IMR-90 (cell line): ENCODE measurements at regions not wholly inside any gene's neighbourhood (a gene's known extent, or its start where the extent isn't known, plus 50 kb on each side); places are given as distances from the start of the nearest gene placed in this dataset.

Experiments used
- ATAC-seq: fragments of 200-7000 bp; cut with Tn5 transposase; 2 replicates; pipeline ENCODE4 v1.9.1; 2020; ENCODE audit warnings: low read depth, mild to moderate bottlenecking, moderate library complexity
- BruUV-seq: library from RNA; stranded (reverse); fragments of 400-500 nt; replicated peaks from 2 replicates; lab custom pipeline; 2021; lab: Mats Ljungman, UMichigan
- CTCF ChIA-PET: fragments of 300-600 bp; formaldehyde crosslinking; extraction: SDS; loops from one replicate; lab custom pipeline; 2021; ENCODE audit warnings: antibody characterized with exemption; lab: Yijun Ruan, JAX
- POLR2A ChIA-PET: fragments of 300-600 bp; sonication (Branson Sonifier 250); formaldehyde crosslinking; loops from one replicate; lab custom pipeline; 2022; ENCODE audit warnings: antibody characterized with exemption; ENCODE audit not compliant: unreplicated experiment; lab: Charles Lee
- DNase-seq: peaks from one replicate; pipeline ENCODE4 v3.0.0; 2013
- H2AFZ ChIP-seq: replicated peaks from 2 replicates; pipeline ENCODE3; 2013; ENCODE audit warnings: low read length, mild to moderate bottlenecking; ENCODE audit not compliant: poor library complexity
- H2AK5ac ChIP-seq: 2 replicates; pipeline ENCODE4 v1.6.1; 2013; ENCODE audit warnings: low read depth, low read length, inconsistent platforms
- H2AK9ac ChIP-seq: replicated peaks from 2 replicates; pipeline ENCODE3; 2013; ENCODE audit warnings: mild to moderate bottlenecking, low read depth, low read length, moderate library complexity; ENCODE audit not compliant: poor library complexity
- H2BK120ac ChIP-seq: 2 replicates; pipeline ENCODE4 v1.6.1; 2013; ENCODE audit warnings: low read depth, low read length, inconsistent platforms
- H2BK15ac ChIP-seq: 3 replicates; pipeline ENCODE4 v1.6.1; 2013; ENCODE audit warnings: low read depth, low read length, inconsistent platforms
- H2BK20ac ChIP-seq: 2 replicates; pipeline ENCODE4 v1.6.1; 2013; ENCODE audit warnings: low read depth, mild to moderate bottlenecking, inconsistent platforms, low read length, moderate library complexity
- H2BK5ac ChIP-seq: 2 replicates; pipeline ENCODE4 v1.6.1; 2013; ENCODE audit warnings: mild to moderate bottlenecking, low read depth, low read length, inconsistent platforms; ENCODE audit not compliant: poor library complexity, severe bottlenecking
- H3K14ac ChIP-seq: replicated peaks from 2 replicates; pipeline ENCODE4 v1.6.1; 2013; ENCODE audit warnings: low read depth, low read length, inconsistent platforms
- H3K18ac ChIP-seq: 2 replicates; pipeline ENCODE4 v1.6.1; 2013; ENCODE audit warnings: low read depth, low read length, control low read depth
- H3K23ac ChIP-seq: 2 replicates; pipeline ENCODE4 v1.6.1; 2013; ENCODE audit warnings: low read depth, low read length, inconsistent platforms
- H3K27ac ChIP-seq: 2 replicates; pipeline ENCODE4 v1.5.1; 2013; ENCODE audit warnings: mild to moderate bottlenecking, control low read depth, low read length; ENCODE audit not compliant: insufficient read depth
- H3K27me3 ChIP-seq: 2 replicates; pipeline ENCODE4 v1.6.1; 2013; ENCODE audit warnings: low read length; ENCODE audit not compliant: control insufficient read depth, insufficient read depth
- H3K36me3 ChIP-seq: 2 replicates; pipeline ENCODE4 v1.6.1; 2013; ENCODE audit warnings: low read length, mixed read lengths; ENCODE audit not compliant: control insufficient read depth, insufficient read depth
- H3K4ac ChIP-seq: 2 replicates; pipeline ENCODE4 v1.6.1; 2013; ENCODE audit warnings: low read depth, low read length, inconsistent platforms
- H3K4me1 ChIP-seq: 2 replicates; pipeline ENCODE4 v1.6.1; 2013; ENCODE audit warnings: low read length, mixed read lengths; ENCODE audit not compliant: control insufficient read depth, insufficient read depth
- H3K4me2 ChIP-seq: 2 replicates; pipeline ENCODE4 v1.6.1; 2013; ENCODE audit warnings: low read depth, mild to moderate bottlenecking, control low read depth, low read length, moderate library complexity
- H3K4me3 ChIP-seq: 2 replicates; pipeline ENCODE4 v1.5.1; 2013; ENCODE audit warnings: low read depth, mild to moderate bottlenecking, control low read depth, low read length, moderate library complexity; ENCODE audit not compliant: insufficient read depth
- H3K56ac ChIP-seq: 2 replicates; pipeline ENCODE4 v1.6.1; 2013; ENCODE audit warnings: low read length, inconsistent platforms; ENCODE audit not compliant: insufficient read depth; ENCODE audit errors: extremely low read depth
- H3K79me1 ChIP-seq, 2 experiments: 2 replicates each; pipeline ENCODE4 v1.6.1; 2013; ENCODE audit warnings: low read length in 2 of 2, inconsistent platforms in 1 of 2, low read depth in 1 of 2
- H3K9ac ChIP-seq: 2 replicates; pipeline ENCODE4 v1.6.1; 2013; ENCODE audit warnings: low read depth, low read length, control low read depth
- H3K9me1 ChIP-seq: 2 replicates; pipeline ENCODE4 v1.6.1; 2013; ENCODE audit warnings: low read length, inconsistent platforms; ENCODE audit not compliant: insufficient read depth
- H3K9me3 ChIP-seq: 2 replicates; pipeline ENCODE4 v1.6.1; 2013; ENCODE audit warnings: low read length; ENCODE audit not compliant: control insufficient read depth, insufficient read depth
- H4K20me1 ChIP-seq: 2 replicates; pipeline ENCODE4 v1.6.1; 2013; ENCODE audit warnings: low read length, inconsistent platforms; ENCODE audit not compliant: insufficient read depth
- H4K5ac ChIP-seq: 2 replicates; pipeline ENCODE4 v1.6.1; 2013; ENCODE audit warnings: mild to moderate bottlenecking, low read depth, low read length, control low read depth
- H4K8ac ChIP-seq, 2 experiments: 2 replicates each; pipeline ENCODE4 v1.6.1; 2013; ENCODE audit warnings: low read depth in 2 of 2, low read length in 2 of 2, control low read depth in 1 of 2, inconsistent platforms in 1 of 2
- H4K91ac ChIP-seq: 2 replicates; pipeline ENCODE4 v1.6.1; 2013; ENCODE audit warnings: low read depth, low read length, inconsistent platforms; ENCODE audit not compliant: insufficient read depth
- FOS ChIP-seq: fragments of 150-350 bp; IDR thresholded peaks from 2 replicates; pipeline ENCODE4 v1.6.1; 2016; ENCODE audit warnings: low read depth, low read length
- MAFK ChIP-seq: IDR thresholded peaks from 2 replicates; pipeline ENCODE4 v1.6.1; 2012; ENCODE audit warnings: low read depth, low read length, improper control_type of control experiment
- MAZ ChIP-seq: IDR thresholded peaks from 2 replicates; pipeline ENCODE4 v1.6.1; 2012; ENCODE audit warnings: low read depth, mild to moderate bottlenecking, low read length, improper control_type of control experiment, moderate library complexity, borderline replicate concordance
- MXI1 ChIP-seq: IDR thresholded peaks from 2 replicates; pipeline ENCODE4 v1.6.1; 2012; ENCODE audit warnings: low read depth, mild to moderate bottlenecking, low read length, moderate library complexity, borderline replicate concordance
- RCOR1 ChIP-seq: IDR thresholded peaks from 2 replicates; pipeline ENCODE4 v1.6.1; 2012; ENCODE audit warnings: mild to moderate bottlenecking, low read length, improper control_type of control experiment; ENCODE audit not compliant: insufficient replicate concordance
- SMC3 ChIP-seq: fragments of 150-350 bp; IDR thresholded peaks from 2 replicates; pipeline ENCODE4 v1.6.1; 2016; ENCODE audit warnings: low read depth, mild to moderate bottlenecking, antibody characterized with exemption, low read length, moderate library complexity
- USF2 ChIP-seq: fragments of 150-350 bp; IDR thresholded peaks from 2 replicates; pipeline ENCODE4 v1.6.1; 2017; ENCODE audit warnings: mild to moderate bottlenecking, antibody characterized with exemption, low read length, low read depth
- WGBS, 2 experiments: methylation state at CpG; one replicate each; pipeline versions ENCODE4 v1.1.5 to v1.1.7; 2013; ENCODE audit warnings: missing lambda C conversion rate in 2 of 2; ENCODE audit not compliant: insufficient read length in 1 of 2; ENCODE audit errors: extremely low coverage in 2 of 2; 5-methylcytosine and 5-hydroxymethylcytosine counted together
- dilution Hi-C: fragments of 300-500 bp; cut with HindIII; formaldehyde crosslinking; loops from one replicate; pipeline ENCODE4 v1.14.3; 2018; ENCODE audit warnings: low sequenced_read_pairs; ENCODE audit not compliant: unreplicated experiment
- in situ Hi-C: fragments of 300-500 bp; cut with MboI; formaldehyde crosslinking; loops from 3 replicates; pipeline ENCODE4 v1.14.3; 2019; ENCODE audit warnings: low sequenced_read_pairs, inconsistent platforms, mixed read lengths
- intact Hi-C: fragments of 100-400 bp; cut with micrococcal nuclease; formaldehyde crosslinking; loops from 2 replicates; pipeline ENCODE4 v1.10.0; 2022

GRCh38 chr4:30854531-30854930 is 134.4 kb downstream of the PCDH7 start:
- Histone ChIP-seq H3K9me3 (no peaks in the 10 kb centered on the region), H2BK20ac (no peak overlapping the region), H4K8ac (no peak overlapping the region), H4K91ac (no peak overlapping the region), H4K5ac (no peak overlapping the region), H3K23ac (no peak overlapping the region), H2AFZ (no peak overlapping the region), H3K79me1 (no peaks in the 10 kb centered on the region), H3K9ac (no peak overlapping the region), H3K27me3 (no peaks in the 10 kb centered on the region), H3K4ac (no peak overlapping the region), H3K36me3 (no peaks in the 10 kb centered on the region), H3K9me1 (no peaks in the 10 kb centered on the region), H3K4me2 (no peak overlapping the region), H3K56ac (no peak overlapping the region), H4K20me1 (no peaks in the 10 kb centered on the region), H3K4me3 (no peak overlapping the region), H3K14ac (no peak overlapping the region), H3K27ac (no peak overlapping the region), H2BK5ac (no peak overlapping the region), H2AK9ac (no peak overlapping the region), H3K18ac (no peak overlapping the region), H2BK15ac (no peak overlapping the region), H2AK5ac (no peak overlapping the region), H3K4me1 (no peaks in the 10 kb centered on the region), H2BK120ac (no peak overlapping the region)
- in situ Hi-C loops (no loop called here), dilution Hi-C loops (no loop called here), intact Hi-C loops (no loop called here)
- TF ChIP-seq USF2 (no peak), FOS (no peak), SMC3 (no peak), MXI1 (no peak), MAZ (no peak), RCOR1 (no peak), MAFK (no peak)
- CTCF ChIA-PET: no interaction called here
- DNase-seq (peak; percentile 27), ATAC-seq (no peak)
- POLR2A ChIA-PET: no interaction called here
- BruUV-seq: no TSS peak
- no CpG with 5 or more reads among the region's 3 CpGs for WGBS, 2 experiments
